GM12878 (cell line): ENCODE measurements at regions not wholly inside any gene's neighbourhood (a gene's known extent, or its start where the extent isn't known, plus 50 kb on each side); places are given as distances from the start of the nearest gene placed in this dataset.
A peak's percentile ranks its signal among the peaks of the same experiment; 100 is the strongest.

ENCODE experiments used
- ATAC-seq: fragments of 200-7000 bp; cut with Tn5 transposase; 3 replicates; pipeline ENCODE4 v1.9.1; 2020; ENCODE audit warnings: mild to moderate bottlenecking, moderate library complexity
- BruUV-seq: library from RNA; stranded (reverse); fragments of 400-500 nt; replicated peaks from 2 replicates; lab custom pipeline; 2021; lab: Mats Ljungman, UMichigan
- CTCF ChIA-PET: fragments of 300-600 bp; sonication (Branson Sonifier 250); formaldehyde crosslinking; extraction: SDS; loops from one replicate; lab custom pipeline; 2021; ENCODE audit warnings: inconsistent platforms; lab: Yijun Ruan, JAX
- POLR2A ChIA-PET: fragments of 350-600 bp; formaldehyde crosslinking; extraction: SDS; loops from one replicate; lab custom pipeline; 2021; ENCODE audit warnings: inconsistent platforms; lab: Charles Lee
- RAD21 ChIA-PET: fragments of 300-600 bp; sonication (Branson Sonifier 250); formaldehyde crosslinking; loops from one replicate; lab custom pipeline; 2023; ENCODE audit warnings: antibody characterized with exemption; ENCODE audit not compliant: unreplicated experiment; lab: Charles Lee
- SMC1A ChIA-PET: fragments of 300-600 bp; sonication (Branson Sonifier 250); formaldehyde crosslinking; loops from one replicate; lab custom pipeline; 2023; ENCODE audit not compliant: unreplicated experiment, uncharacterized antibody; lab: Charles Lee
- DNase-seq: peaks from one replicate; pipeline ENCODE4 v3.0.0-alpha.2; 2011; ENCODE audit warnings: low read depth, low spot score
- FAIRE-seq: peaks from 3 replicates; lab custom pipeline; 2011; peaks lifted over from hg19 to GRCh38; lab: Jason Lieb, UNC
- H2AFZ ChIP-seq: 2 replicates; pipeline ENCODE4 v1.6.0; 2011; ENCODE audit warnings: low read depth, low read length, control low read depth; ENCODE audit not compliant: control insufficient read depth
- H3K27ac ChIP-seq: 2 replicates; pipeline ENCODE4 v1.5.1; 2011; ENCODE audit warnings: control low read depth; ENCODE audit not compliant: control insufficient read depth, insufficient read depth
- H3K27me3 ChIP-seq, 2 experiments: replicated peaks in 1 of 2; 2 replicates each; pipeline versions ENCODE4 v1.6.0 to v1.6.1; 2011; ENCODE audit warnings: low read length in 1 of 2; ENCODE audit not compliant: control insufficient read depth in 2 of 2, insufficient read depth in 2 of 2
- H3K36me3 ChIP-seq, 2 experiments: 2 replicates each; pipeline ENCODE4 v1.5.1; 2011; ENCODE audit warnings: low read length in 1 of 2; ENCODE audit not compliant: control insufficient read depth in 2 of 2, insufficient read depth in 2 of 2
- H3K4me1 ChIP-seq: 2 replicates; pipeline ENCODE4 v1.6.1; 2011; ENCODE audit warnings: mild to moderate bottlenecking, low read length, moderate library complexity, mixed read lengths; ENCODE audit not compliant: control insufficient read depth, insufficient read depth
- H3K4me2 ChIP-seq: 2 replicates; pipeline ENCODE4 v1.6.0; 2011; ENCODE audit warnings: control low read depth; ENCODE audit not compliant: control insufficient read depth, insufficient read depth
- H3K4me3 ChIP-seq: fragments of 200-600 bp; sonication (generic); 2 replicates; pipeline ENCODE4 v1.5.1; 2016
- H3K79me2 ChIP-seq: 2 replicates; pipeline ENCODE4 v1.6.0; 2011; ENCODE audit warnings: low read length; ENCODE audit not compliant: control insufficient read depth, insufficient read depth
- H3K9ac ChIP-seq: 2 replicates; pipeline ENCODE4 v1.8.0; 2011; ENCODE audit warnings: low read length, control low read depth, mixed read lengths; ENCODE audit not compliant: control insufficient read depth, insufficient read depth
- H3K9me3 ChIP-seq: replicated peaks from 3 replicates; pipeline ENCODE4 v1.5.1; 2011; ENCODE audit warnings: mild to moderate bottlenecking, low read length; ENCODE audit not compliant: control insufficient read depth, insufficient read depth
- H4K20me1 ChIP-seq: 2 replicates; pipeline ENCODE4 v1.6.0; 2011; ENCODE audit not compliant: control insufficient read depth, insufficient read depth
- REST ChIP-seq: IDR thresholded peaks from 2 replicates; pipeline ENCODE4 v1.6.1; 2012; ENCODE audit warnings: mild to moderate bottlenecking, low read depth, low read length
- SIX5 ChIP-seq: IDR thresholded peaks from 2 replicates; pipeline ENCODE4 v1.6.1; 2011; ENCODE audit warnings: mild to moderate bottlenecking, low read depth, low read length, moderate library complexity; ENCODE audit not compliant: severe bottlenecking
- WGBS: methylation state at CpG from one replicate; pipeline ENCODE4 v1.1.6; 2016; ENCODE audit warnings: low lambda C conversion rate; ENCODE audit not compliant: insufficient replicate concordance, insufficient coverage; ENCODE audit errors: missing lambda C conversion rate; 5-methylcytosine and 5-hydroxymethylcytosine counted together
- in situ Hi-C: fragments of 300-500 bp; cut with MboI; formaldehyde crosslinking; loops from 9 replicates; pipeline ENCODE4 v1.14.3; 2018; ENCODE audit warnings: mixed read lengths
- intact Hi-C: fragments of 100-400 bp; cut with micrococcal nuclease; formaldehyde crosslinking; loops from one replicate; pipeline ENCODE4 v1.14.2; 2022; ENCODE audit not compliant: unreplicated experiment

GRCh38 chr11:129277198-129277843 is 85.2 kb upstream of the ARHGAP32 start:
- Histone ChIP-seq H3K4me1 (no peaks in the 10 kb centered on the region), H3K79me2 (no peaks in the 10 kb centered on the region), H4K20me1 (no peaks in the 10 kb centered on the region), H2AFZ (no peak overlapping the region), H3K4me2 (no peak overlapping the region), H3K4me3 (no peak overlapping the region), H3K9me3 (no peaks in the 10 kb centered on the region), H3K27me3 (peaks cover 0 to 4% of the 10 kb centered on the region in 2 experiments; a peak in 1 of 4 replicates), H3K36me3 (no peaks in the 10 kb centered on the region), H3K27ac (no peak overlapping the region), H3K9ac (no peak overlapping the region)
- WGBS, result 58% methylated on average over 8 of the region's 8 CpGs
- ATAC-seq, result no peak
- ChIA-PET SMC1A (interaction anchor here (0.5 kb wide), 1 partner anchor 234 kb away, joined by 4 read pairs; no protein-coding TSS in a partner anchor), CTCF (interaction anchor here (1.0 kb wide), 1 partner anchor 392 kb away, joined by 4 read pairs; no protein-coding TSS in a partner anchor), POLR2A (interaction anchor here (0.7 kb wide), 1 partner anchor 32 kb away, joined by 3 read pairs; no protein-coding TSS in a partner anchor), RAD21 (no interaction called here)
- no peak for DNase-seq
- no TSS peak for BruUV-seq
- FAIRE-seq, result no peak
- intact Hi-C loops (no loop called here), in situ Hi-C loops (no loop called here)
- no peak for TF ChIP-seq SIX5
- peak; percentile 71; the same call in 1 of the 2 replicates for TF ChIP-seq REST
